Erythroblast (primary cell): ENCODE measurements at regions not wholly inside any gene's neighbourhood (a gene's known extent, or its start where the extent isn't known, plus 50 kb on each side); places are given as distances from the start of the nearest gene placed in this dataset.

Experiments used
- GATA1 ChIP-seq: IDR thresholded peaks from 2 replicates; pipeline ENCODE4 v1.6.1; 2011; ENCODE audit warnings: low read depth, mild to moderate bottlenecking, control low read depth, low read length, moderate library complexity
- POLR2A ChIP-seq: IDR thresholded peaks from 2 replicates; pipeline ENCODE4 v1.6.1; 2011; ENCODE audit warnings: mild to moderate bottlenecking, low read length

DNA sequence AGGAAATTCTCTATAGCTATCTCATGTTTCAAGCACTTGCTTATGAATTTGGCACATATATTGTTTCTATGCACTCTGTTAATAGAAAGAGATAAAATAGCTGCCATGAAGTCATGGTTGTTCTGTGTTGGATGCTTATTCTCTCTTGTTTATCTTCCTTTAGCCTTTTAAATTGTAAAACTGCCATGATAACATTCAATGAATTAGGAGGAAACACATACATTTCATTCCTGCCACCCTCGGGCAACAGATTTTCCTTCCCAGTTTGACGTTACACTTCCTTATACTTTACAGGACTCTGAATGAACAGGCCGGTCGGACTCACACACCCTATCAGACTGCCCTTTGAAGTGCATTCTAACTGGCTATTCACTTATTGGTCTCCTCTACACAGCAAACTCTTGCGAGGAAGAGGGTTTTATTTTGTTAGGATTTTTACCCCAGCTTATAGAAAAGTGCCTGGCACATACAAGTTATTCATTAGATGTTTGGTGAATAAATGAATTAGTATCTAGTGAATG, 65.7 kb upstream of the FERD3L start:
- TF ChIP-seq POLR2A (no peak), GATA1 (no peak)
